BE2C (cell line): ENCODE measurements at regions not wholly inside any gene's neighbourhood (a gene's known extent, or its start where the extent isn't known, plus 50 kb on each side); places are given as distances from the start of the nearest gene placed in this dataset.

Experiments
- DNase-seq: peaks from one replicate; pipeline ENCODE4 v3.0.0-alpha.2; 2020
- H3K27me3 ChIP-seq: fragments of 250-450 bp; sonication (Bioruptor Pico); 2 replicates; pipeline ENCODE4 v1.5.1; 2020; ENCODE audit warnings: mild to moderate bottlenecking
- H3K36me3 ChIP-seq: fragments of 250-450 bp; sonication (Bioruptor Pico); 2 replicates; pipeline ENCODE4 v1.5.1; 2020; ENCODE audit warnings: mild to moderate bottlenecking
- H3K4me1 ChIP-seq: fragments of 250-450 bp; sonication (Bioruptor Pico); 2 replicates; pipeline ENCODE4 v1.5.1; 2020
- H3K4me3 ChIP-seq: 2 replicates; pipeline ENCODE4 v1.5.1; 2011; ENCODE audit warnings: low read depth, low read length
- H3K9me3 ChIP-seq: fragments of 250-450 bp; sonication (Bioruptor Pico); 2 replicates; pipeline ENCODE4 v1.5.1; 2020
- TF ChIP-seq, protein P1 (sequence below): IDR thresholded peaks from 2 replicates; pipeline ENCODE4 v1.5.1; 2012; ENCODE audit warnings: mild to moderate bottlenecking, low read depth, low read length

DNA sequence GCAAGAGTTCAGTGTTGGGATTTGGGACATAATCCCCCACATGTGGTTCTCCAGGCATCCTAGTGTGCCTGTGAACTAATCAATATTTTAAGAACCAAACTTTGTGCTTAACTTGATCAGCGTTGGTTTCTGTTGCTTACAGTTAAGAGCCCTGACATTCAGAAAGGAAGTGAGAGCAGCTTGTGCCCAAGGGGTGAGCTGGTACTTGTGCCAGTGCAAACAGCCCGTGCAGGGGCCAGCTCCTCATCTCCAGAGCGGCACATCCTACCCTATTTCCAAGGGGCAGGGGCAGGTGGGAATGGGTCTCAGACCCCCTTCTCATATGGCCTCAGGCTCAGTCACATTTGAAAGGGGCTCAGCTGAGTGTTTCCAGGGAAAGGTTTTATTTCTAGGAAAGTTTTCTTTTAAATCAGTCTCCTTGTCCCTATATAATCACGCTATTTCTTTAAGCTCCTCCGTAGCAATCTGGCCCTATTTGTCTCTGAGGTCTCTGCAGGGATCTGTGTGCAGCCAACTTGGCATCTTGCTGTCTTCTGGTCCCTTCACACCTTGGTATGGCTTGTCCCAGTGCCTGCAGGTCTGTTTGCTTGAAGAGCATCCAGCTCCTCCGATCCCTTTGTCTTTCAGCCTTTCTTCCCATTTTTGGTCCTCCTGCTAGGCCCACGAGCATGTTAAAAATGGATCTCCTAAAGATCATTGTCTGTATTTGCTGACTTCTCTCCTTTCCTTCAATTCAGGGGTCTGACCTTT lies 358.9 kb downstream of the HRH4 start:
- Histone ChIP-seq H3K27me3 (no peaks in the 10 kb centered on the region), H3K4me3 (no peak overlapping the region), H3K36me3 (no peaks in the 10 kb centered on the region), H3K9me3 (no peaks in the 10 kb centered on the region), H3K4me1 (no peaks in the 10 kb centered on the region)
- TF ChIP-seq, protein P1, sequence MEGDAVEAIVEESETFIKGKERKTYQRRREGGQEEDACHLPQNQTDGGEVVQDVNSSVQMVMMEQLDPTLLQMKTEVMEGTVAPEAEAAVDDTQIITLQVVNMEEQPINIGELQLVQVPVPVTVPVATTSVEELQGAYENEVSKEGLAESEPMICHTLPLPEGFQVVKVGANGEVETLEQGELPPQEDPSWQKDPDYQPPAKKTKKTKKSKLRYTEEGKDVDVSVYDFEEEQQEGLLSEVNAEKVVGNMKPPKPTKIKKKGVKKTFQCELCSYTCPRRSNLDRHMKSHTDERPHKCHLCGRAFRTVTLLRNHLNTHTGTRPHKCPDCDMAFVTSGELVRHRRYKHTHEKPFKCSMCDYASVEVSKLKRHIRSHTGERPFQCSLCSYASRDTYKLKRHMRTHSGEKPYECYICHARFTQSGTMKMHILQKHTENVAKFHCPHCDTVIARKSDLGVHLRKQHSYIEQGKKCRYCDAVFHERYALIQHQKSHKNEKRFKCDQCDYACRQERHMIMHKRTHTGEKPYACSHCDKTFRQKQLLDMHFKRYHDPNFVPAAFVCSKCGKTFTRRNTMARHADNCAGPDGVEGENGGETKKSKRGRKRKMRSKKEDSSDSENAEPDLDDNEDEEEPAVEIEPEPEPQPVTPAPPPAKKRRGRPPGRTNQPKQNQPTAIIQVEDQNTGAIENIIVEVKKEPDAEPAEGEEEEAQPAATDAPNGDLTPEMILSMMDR, result no peak
- DNase-seq, result no peak

DNA sequence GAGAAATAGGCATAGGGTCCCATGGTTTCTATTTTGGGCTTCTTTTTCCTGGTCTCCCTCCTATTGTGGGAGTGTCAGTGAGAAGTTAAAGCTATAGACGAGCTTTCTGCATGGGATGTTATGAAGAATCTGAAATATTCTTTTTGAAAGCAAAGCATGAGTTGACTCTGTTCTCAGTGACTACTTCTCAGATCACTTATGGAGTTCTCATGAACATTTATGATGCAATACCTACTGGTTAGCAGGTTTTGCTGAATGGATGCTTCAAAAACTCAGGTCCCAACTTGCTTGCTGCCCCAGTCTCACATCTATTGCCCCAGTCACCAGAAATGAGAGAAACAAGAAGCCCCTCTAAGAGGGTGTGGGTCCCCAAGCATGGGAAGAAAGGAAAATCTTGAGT lies 365.0 kb downstream of the HRH4 start:
- DNase-seq, result no peak
- TF ChIP-seq, protein P1, result no peak
- Histone ChIP-seq H3K9me3 (no peaks in the 10 kb centered on the region), H3K36me3 (no peaks in the 10 kb centered on the region), H3K27me3 (no peaks in the 10 kb centered on the region), H3K4me1 (no peaks in the 10 kb centered on the region), H3K4me3 (no peak overlapping the region)

DNA sequence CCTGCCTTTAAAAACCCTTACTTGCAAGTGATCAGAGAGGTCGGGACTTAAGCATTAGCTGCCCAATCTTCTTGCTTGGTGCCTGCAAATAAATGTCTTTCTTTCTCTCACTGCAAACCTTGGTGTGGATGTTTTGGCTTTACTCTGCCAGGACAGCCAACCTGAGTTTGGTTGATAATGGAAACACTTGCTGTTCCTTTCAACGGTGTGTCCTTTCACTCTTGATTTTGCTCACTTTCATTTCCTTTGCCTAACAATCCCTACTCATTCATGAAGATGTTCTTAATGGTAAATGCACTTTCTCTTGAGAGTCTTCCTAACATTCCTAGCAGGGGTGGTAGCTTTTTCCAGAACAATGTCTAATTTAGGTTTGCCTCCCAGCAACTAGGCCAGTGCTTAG lies 366.2 kb downstream of the HRH4 start:
- no peak for DNase-seq
- Histone ChIP-seq H3K36me3 (no peaks in the 10 kb centered on the region), H3K4me3 (no peak overlapping the region), H3K9me3 (no peaks in the 10 kb centered on the region), H3K27me3 (no peaks in the 10 kb centered on the region), H3K4me1 (no peaks in the 10 kb centered on the region)
- TF ChIP-seq, protein P1, result no peak

DNA sequence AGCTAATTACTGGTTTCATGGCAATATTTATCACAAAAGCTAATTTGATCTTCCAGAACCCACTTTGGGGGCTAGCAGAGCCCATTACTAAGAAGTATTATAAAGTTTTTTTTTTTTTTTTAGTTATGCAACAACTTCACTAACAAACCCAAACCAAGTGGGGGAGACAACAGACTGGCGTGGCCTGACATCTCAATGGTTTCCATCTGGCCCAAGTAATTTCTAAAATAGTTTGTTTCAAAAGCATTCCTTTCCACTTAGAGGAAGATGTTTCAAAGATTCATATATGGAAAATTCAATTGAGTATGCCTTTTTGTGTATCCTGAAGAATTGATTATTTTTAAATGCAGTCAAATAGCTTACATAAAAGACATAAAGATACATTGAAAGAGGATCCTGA lies 367.1 kb downstream of the HRH4 start:
- no peaks in the 10 kb centered on the region for H3K27me3 ChIP-seq
- H3K36me3 ChIP-seq, result no peaks in the 10 kb centered on the region
- TF ChIP-seq, protein P1, result no peak
- no peak for DNase-seq
- no peak overlapping the region for H3K4me3 ChIP-seq
- no peaks in the 10 kb centered on the region for H3K4me1 ChIP-seq
- H3K9me3 ChIP-seq, result no peaks in the 10 kb centered on the region

DNA sequence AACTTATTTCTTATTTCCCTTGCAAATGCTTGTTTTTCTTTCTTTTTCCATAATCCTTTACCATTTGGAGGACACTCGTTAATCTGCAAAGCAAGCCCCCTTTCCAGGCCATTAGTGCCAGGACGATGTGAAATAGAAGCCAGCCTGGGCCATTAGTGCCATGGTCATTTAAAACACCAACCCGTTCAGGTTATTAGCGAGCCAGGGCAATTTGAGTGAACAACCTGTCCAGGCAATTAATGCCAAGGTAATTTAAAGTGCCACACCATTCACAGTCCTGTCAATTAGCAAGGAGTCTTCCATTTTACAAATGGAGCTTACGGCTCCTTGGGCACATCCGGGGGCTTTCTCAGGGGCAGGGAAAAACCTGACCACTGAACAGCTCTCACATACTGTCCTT lies 370.6 kb downstream of the HRH4 start:
- TF ChIP-seq, protein P1, result no peak
- Histone ChIP-seq H3K4me1 (no peaks in the 10 kb centered on the region), H3K36me3 (no peaks in the 10 kb centered on the region), H3K9me3 (no peaks in the 10 kb centered on the region), H3K27me3 (no peaks in the 10 kb centered on the region), H3K4me3 (no peak overlapping the region)
- no peak for DNase-seq

DNA sequence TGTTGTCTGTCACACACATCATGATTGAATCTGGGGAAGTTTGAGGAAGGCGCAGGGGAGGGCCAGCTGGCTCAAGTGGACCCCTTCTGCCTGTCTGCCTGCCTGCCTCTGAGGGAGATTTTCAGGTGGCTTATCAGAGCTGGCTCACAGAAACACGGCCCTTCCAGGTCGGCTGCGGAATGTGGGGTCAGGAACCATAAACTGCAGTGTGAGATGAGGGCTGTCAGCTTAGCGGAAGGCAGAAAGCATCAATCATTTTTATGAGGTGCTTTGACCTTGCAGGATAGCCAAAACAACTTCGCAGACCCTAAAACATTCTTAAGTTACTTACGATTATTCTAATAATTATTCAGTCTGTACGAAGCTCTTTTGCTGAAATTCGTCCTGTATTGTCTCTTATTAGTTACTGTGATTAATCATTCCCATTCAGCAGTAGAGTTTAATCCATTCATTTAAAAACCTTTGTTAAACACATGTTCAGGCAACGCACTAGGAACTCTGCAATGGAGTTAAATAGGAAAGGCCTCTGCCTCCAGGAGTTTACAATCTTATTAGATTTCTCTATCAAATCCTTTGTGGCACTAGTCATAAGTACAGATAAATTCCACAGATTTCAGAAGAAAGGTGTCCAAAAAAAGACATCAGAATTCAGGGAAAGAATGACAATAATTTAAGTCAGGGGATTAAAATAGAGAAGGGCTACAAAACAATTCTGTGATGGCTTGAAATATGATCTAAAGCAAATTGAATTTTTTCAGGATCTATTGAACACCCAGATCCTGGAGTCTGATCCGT lies 371.6 kb downstream of the HRH4 start:
- TF ChIP-seq, protein P1, result no peak
- H3K9me3 ChIP-seq, result no peaks in the 10 kb centered on the region
- no peak for DNase-seq
- no peaks in the 10 kb centered on the region for H3K36me3 ChIP-seq
- no peaks in the 10 kb centered on the region for H3K4me1 ChIP-seq
- H3K4me3 ChIP-seq, result no peak overlapping the region
- H3K27me3 ChIP-seq, result no peaks in the 10 kb centered on the region
